GM19372 (cell line): ENCODE measurements at regions not wholly inside any gene's neighbourhood (a gene's known extent, or its start where the extent isn't known, plus 50 kb on each side); places are given as distances from the start of the nearest gene placed in this dataset.

Experiments used
- ATAC-seq: cut with Tn5 transposase; IDR thresholded peaks from one replicate; pipeline ENCODE4 v1.9.1; 2021; ENCODE audit warnings: mild to moderate bottlenecking, low read depth, moderate library complexity; ENCODE audit not compliant: unreplicated experiment

- peak; percentile 78 for ATAC-seq
These were observed 155.2 kb upstream of the BMPER start for GRCh38 chr7:33750177-33750576.

GRCh38 chr7:33751443-33751842 is 153.9 kb upstream of the BMPER start:
- no peak for ATAC-seq

GRCh38 chr7:33753881-33754525 is 151.3 kb upstream of the BMPER start:
- no peak for ATAC-seq

- no peak for ATAC-seq
These were observed 150.1 kb upstream of the BMPER start for GRCh38 chr7:33754933-33755928.

- ATAC-seq, result no peak
These were observed 148.3 kb upstream of the BMPER start for GRCh38 chr7:33757050-33757449.

GRCh38 chr7:33757563-33758165 is 147.7 kb upstream of the BMPER start:
- no peak for ATAC-seq

GRCh38 chr7:33760146-33760545 is 145.2 kb upstream of the BMPER start:
- ATAC-seq, result no peak

- no peak for ATAC-seq
These were observed 144.5 kb upstream of the BMPER start for GRCh38 chr7:33760834-33761233.

GRCh38 chr7:33761449-33762080 is 143.8 kb upstream of the BMPER start:
- no peak for ATAC-seq

GRCh38 chr7:33762151-33762910 is 143.0 kb upstream of the BMPER start:
- no peak for ATAC-seq

GRCh38 chr7:33762911-33763306 is 142.4 kb upstream of the BMPER start:
- ATAC-seq, result no peak

- ATAC-seq, result no peak
These were observed 140.4 kb upstream of the BMPER start for GRCh38 chr7:33764752-33765451.

- no peak for ATAC-seq
These were observed 138.9 kb upstream of the BMPER start for GRCh38 chr7:33766405-33766804.

- ATAC-seq, result no peak
These were observed 135.4 kb upstream of the BMPER start for GRCh38 chr7:33769930-33770329.

- ATAC-seq, result no peak
These were observed 134.8 kb upstream of the BMPER start for GRCh38 chr7:33770576-33770975.

- no peak for ATAC-seq
These were observed 133.9 kb upstream of the BMPER start for GRCh38 chr7:33771422-33771821.

GRCh38 chr7:33773053-33773452 is 132.3 kb upstream of the BMPER start:
- ATAC-seq, result no peak

GRCh38 chr7:33774762-33775523 is 130.4 kb upstream of the BMPER start:
- ATAC-seq, result no peak

- ATAC-seq, result no peak
These were observed 129.5 kb upstream of the BMPER start for GRCh38 chr7:33775790-33776189.
